GM12878 (cell line): ENCODE measurements at regions not wholly inside any gene's neighbourhood (a gene's known extent, or its start where the extent isn't known, plus 50 kb on each side); places are given as distances from the start of the nearest gene placed in this dataset.

Source experiments
- TARDBP ChIP-seq: IDR thresholded peaks from 2 replicates; pipeline ENCODE4 v1.6.1; 2016; ENCODE audit warnings: borderline replicate concordance
- YY1 ChIP-seq: IDR thresholded peaks from 2 replicates; pipeline ENCODE4 v1.6.1; 2011; ENCODE audit warnings: low read depth, mild to moderate bottlenecking, low read length
- TF ChIP-seq, protein P1 (sequence below), 3 experiments: IDR thresholded peaks in 2 of 3; conservative IDR thresholded peaks in 1 of 3; 2 replicates each; pipeline ENCODE4 v1.5.1; 2011; ENCODE audit warnings: low read depth in 3 of 3, low read length in 3 of 3, mild to moderate bottlenecking in 3 of 3, control low read depth in 2 of 3, moderate library complexity in 2 of 3, inconsistent platforms in 1 of 3, mixed read lengths in 1 of 3; ENCODE audit not compliant: control insufficient read depth in 2 of 3, insufficient read depth in 1 of 3; ENCODE audit errors: extremely low read depth in 1 of 3

DNA sequence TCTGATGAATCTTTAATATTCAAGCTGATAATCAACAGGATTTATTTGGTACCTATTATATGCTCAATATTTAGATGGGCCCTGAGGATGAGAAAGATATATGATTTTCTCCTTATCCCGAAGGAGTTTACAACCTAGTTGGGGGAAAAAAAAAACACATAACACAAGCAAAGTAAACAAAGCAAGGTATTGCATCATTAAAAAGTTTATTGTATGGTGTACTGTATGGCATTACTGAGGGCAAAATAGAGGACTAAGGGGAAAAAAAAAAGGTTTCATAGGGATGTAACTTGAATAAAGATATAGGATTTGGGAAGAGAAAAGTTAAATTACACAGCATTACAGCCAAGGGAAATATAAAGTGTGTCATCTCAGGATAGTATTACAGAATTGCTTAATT lies 574.7 kb downstream of the TBC1D32 start:
- TF ChIP-seq TARDBP: no peak
- TF ChIP-seq, protein P1, sequence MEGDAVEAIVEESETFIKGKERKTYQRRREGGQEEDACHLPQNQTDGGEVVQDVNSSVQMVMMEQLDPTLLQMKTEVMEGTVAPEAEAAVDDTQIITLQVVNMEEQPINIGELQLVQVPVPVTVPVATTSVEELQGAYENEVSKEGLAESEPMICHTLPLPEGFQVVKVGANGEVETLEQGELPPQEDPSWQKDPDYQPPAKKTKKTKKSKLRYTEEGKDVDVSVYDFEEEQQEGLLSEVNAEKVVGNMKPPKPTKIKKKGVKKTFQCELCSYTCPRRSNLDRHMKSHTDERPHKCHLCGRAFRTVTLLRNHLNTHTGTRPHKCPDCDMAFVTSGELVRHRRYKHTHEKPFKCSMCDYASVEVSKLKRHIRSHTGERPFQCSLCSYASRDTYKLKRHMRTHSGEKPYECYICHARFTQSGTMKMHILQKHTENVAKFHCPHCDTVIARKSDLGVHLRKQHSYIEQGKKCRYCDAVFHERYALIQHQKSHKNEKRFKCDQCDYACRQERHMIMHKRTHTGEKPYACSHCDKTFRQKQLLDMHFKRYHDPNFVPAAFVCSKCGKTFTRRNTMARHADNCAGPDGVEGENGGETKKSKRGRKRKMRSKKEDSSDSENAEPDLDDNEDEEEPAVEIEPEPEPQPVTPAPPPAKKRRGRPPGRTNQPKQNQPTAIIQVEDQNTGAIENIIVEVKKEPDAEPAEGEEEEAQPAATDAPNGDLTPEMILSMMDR (IDR thresholded peaks at IDR 0.05 in 2 of 3, conservative IDR thresholded peaks at IDR 0.05 in 1 of 3; ENCODE audit: control insufficient read depth in 2 of 3, extremely low read depth in 1 of 3, insufficient read depth in 1 of 3, low read depth in 3 of 3, low read length in 3 of 3): no peak
- TF ChIP-seq YY1: no peak
